IPS DF 6.9 (cell line): ENCODE measurements at regions not wholly inside any gene's neighbourhood (a gene's known extent, or its start where the extent isn't known, plus 50 kb on each side); places are given as distances from the start of the nearest gene placed in this dataset.

Experiments used
- DNase-seq: peaks from one replicate; pipeline ENCODE4 v3.0.0-alpha.2; 2013; ENCODE audit warnings: low read depth, low spot score
- H3K27ac ChIP-seq: one replicate; pipeline ENCODE4 v1.5.1; 2013; ENCODE audit warnings: low read length, control low read depth
- H3K27me3 ChIP-seq: 2 replicates; pipeline ENCODE4 v1.6.1; 2013; ENCODE audit warnings: mild to moderate bottlenecking, low read length; ENCODE audit not compliant: control insufficient read depth, insufficient read depth
- H3K36me3 ChIP-seq: 2 replicates; pipeline ENCODE4 v1.6.1; 2013; ENCODE audit warnings: low read length; ENCODE audit not compliant: control insufficient read depth, insufficient read depth
- H3K4me1 ChIP-seq: 2 replicates; pipeline ENCODE4 v1.6.1; 2013; ENCODE audit warnings: low read length; ENCODE audit not compliant: control insufficient read depth, insufficient read depth
- H3K4me3 ChIP-seq: 2 replicates; pipeline ENCODE4 v1.5.1; 2013; ENCODE audit warnings: mild to moderate bottlenecking, low read length
- H3K9me3 ChIP-seq: 2 replicates; pipeline ENCODE4 v1.6.1; 2013; ENCODE audit warnings: low read length, inconsistent platforms; ENCODE audit not compliant: control insufficient read depth, insufficient read depth
- WGBS: extraction: QIAGEN DNeasy Blood & Tissue Kit; methylation state at CpG from one replicate; pipeline ENCODE4 v1.1.7; 2013; ENCODE audit warnings: mixed read lengths, missing lambda C conversion rate; ENCODE audit not compliant: insufficient read length, insufficient coverage; 5-methylcytosine and 5-hydroxymethylcytosine counted together

DNA sequence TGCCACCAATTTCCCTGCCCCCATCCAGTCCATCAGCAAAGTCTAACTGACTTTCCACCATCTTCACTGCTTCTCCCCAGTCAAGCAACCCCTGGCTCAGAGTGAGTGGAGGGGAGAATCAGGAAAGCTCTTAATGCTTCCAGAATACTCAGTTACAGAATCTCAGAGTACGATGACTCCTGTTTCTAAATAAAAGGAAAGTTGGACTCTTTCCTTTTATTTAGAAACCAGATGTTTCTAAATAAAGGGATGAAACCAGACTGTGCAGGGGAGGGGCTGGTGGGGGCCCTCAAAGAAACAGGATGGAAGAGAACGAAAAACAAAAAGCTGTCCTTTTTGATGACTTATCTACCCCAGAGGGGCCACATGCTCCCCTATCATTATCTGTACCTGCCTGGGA, 85.2 kb upstream of the PPM1J start:
- no CpG with 5 or more reads among the region's 2 CpGs for WGBS
- DNase-seq, result no peak
- no peak overlapping the region for H3K27ac ChIP-seq
- H3K27me3 ChIP-seq, result no peaks in the 10 kb centered on the region
- peaks cover 4% of the 10 kb centered on the region for H3K4me1 ChIP-seq
- H3K36me3 ChIP-seq, result no peaks in the 10 kb centered on the region
- H3K9me3 ChIP-seq, result no peaks in the 10 kb centered on the region
- no peak overlapping the region for H3K4me3 ChIP-seq

DNA sequence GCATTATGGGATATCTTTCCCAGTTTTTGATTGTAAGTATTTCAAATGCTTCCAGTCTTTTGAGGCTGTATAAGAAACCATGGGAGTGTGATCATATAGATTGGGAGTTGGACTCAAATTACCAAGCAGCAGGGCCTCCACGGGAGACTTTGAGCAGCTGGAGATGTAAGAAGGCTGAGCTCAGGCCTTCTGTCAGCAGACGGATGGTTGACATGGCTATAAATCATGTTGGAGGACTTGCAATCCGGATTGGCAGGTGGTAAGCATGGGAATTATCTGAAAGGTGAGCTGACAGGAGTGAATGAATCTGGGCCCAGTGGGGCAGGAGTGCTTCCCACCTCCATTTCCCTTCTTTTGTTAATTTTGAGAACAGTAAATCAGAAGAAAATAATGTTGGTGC, 83.2 kb upstream of the PPM1J start:
- no peak overlapping the region for H3K27ac ChIP-seq
- peaks cover 10% of the 10 kb centered on the region for H3K4me1 ChIP-seq
- no peak for DNase-seq
- no peak overlapping the region for H3K4me3 ChIP-seq
- WGBS, result no CpG with 5 or more reads among the region's 3 CpGs
- H3K27me3 ChIP-seq, result no peaks in the 10 kb centered on the region
- H3K9me3 ChIP-seq, result no peaks in the 10 kb centered on the region
- no peaks in the 10 kb centered on the region for H3K36me3 ChIP-seq

DNA sequence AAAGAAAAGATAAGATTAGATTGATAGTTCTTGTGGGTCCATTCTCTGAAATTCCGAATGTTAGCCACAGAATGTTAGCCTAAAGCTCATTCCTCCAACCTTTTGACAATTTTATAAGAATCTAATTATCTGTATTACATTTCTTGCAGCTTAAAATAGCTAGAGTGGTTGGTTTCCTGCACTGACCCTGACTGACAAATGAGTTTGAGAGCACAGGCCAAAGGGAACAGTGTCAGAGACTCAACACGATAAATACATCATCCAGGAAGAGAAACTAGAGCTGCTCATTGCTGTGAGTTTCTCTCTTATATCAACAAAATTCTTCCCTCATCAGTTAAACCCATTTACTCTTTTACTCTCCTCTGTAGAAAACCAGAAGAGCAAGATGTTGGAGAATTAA, 82.1 kb upstream of the PPM1J start:
- no peak for DNase-seq
- H3K27me3 ChIP-seq, result no peaks in the 10 kb centered on the region
- WGBS, result no CpG with 5 or more reads among the region's 2 CpGs
- H3K9me3 ChIP-seq, result no peaks in the 10 kb centered on the region
- H3K4me3 ChIP-seq, result no peak overlapping the region
- peaks cover 10% of the 10 kb centered on the region for H3K4me1 ChIP-seq
- H3K27ac ChIP-seq, result no peak overlapping the region
- no peaks in the 10 kb centered on the region for H3K36me3 ChIP-seq

DNA sequence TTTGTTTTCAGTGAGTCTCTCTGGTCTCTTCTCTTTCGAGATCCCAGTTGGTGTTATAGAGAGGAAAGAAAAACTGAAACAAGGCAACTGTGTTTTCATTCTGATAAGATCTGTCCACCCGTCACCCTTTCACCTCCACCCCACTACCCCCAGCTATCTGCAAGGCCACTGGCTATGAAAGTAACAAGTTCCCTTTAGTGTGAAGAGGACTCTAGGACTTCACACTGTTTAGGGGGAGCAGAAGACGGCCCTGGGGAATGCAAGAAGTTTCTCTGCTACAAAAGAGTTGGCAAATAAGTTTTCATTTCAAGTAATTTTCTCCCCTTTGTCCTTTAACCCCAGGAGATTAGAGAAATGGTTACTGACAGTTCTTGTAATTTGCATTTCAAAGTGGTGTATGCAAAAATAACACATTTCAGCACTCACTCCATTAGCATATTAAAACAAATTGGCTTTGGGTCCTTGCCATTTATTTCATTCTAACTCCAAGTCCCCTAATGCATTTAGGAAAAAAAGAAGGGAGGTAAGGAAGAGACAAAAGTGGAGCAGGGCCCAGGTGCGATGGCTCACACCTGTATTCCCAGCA, 79.6 kb upstream of the PPM1J start:
- no CpG with 5 or more reads among the region's 4 CpGs for WGBS
- DNase-seq, result no peak
- no peaks in the 10 kb centered on the region for H3K36me3 ChIP-seq

DNA sequence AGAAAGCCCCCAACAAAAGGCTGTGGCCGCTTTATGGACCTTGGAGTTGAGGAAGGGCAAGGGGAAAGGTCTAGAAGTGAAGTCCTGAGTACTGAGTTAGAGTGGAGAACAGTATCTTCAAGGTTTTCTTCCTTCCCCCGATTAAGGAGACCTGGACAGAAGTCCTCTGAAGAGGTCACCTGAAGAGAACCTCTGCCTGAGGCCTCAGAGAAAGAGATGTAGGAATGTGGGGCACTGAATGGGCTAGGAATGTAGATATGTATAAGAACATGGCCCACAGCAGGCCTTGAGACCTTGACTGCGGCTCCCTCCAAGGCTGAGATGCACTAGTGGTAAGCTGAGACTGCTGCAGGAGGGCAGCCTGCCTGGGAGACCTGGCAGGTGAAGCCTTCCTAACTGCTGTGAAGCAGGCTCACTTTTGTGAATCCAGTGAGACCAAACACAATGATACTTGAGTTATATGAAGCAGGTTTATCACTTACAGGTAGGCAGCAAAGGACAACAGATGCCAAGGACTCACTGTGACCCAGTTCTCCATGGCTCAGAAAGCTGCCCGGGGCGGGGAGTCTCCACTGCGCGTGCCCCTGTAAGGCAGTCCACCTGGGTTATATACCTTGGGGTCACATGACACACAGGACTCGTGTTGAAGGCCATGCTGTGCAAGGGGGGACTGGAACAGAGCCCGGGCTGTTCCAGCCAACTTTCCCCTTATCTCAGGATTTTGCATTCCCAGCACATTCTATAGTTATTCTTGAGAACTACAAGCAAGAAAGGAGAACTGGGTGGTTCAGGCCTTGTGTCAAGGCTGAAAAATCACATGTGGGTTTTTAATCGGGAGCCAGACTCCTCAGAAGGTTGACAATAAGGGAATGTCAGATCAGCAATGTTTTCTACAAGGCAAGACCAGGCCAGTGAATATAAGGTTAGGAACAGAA, 78.8 kb upstream of the PPM1J start:
- no peaks in the 10 kb centered on the region for H3K9me3 ChIP-seq
- peaks cover 12% of the 10 kb centered on the region for H3K4me1 ChIP-seq

More for the DNA sequence above, 79.6 kb upstream of the PPM1J start:
- H3K9me3 ChIP-seq, result no peaks in the 10 kb centered on the region
- no peak overlapping the region for H3K4me3 ChIP-seq
- H3K27ac ChIP-seq, result no peak overlapping the region
- peaks cover 12% of the 10 kb centered on the region for H3K4me1 ChIP-seq
- H3K27me3 ChIP-seq, result no peaks in the 10 kb centered on the region

DNA sequence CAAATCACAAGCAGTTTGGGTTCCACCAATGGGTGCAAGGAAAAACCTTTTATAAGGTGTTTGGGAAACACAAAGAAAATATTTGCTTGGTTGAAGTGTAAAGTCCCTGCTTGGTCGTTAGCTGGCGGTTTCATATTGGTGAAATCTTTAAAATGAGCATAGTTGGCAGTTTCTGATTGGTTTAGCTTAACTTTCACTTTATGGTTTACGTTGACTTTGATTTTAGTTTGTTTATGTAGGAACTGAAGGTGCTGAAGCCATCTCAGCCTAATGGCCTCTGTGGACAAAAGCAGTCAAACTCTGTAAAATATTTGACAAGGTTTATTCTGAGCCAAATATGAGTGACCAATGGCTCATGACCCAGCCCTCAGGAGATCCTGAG, 76.6 kb upstream of the PPM1J start:
- Histone ChIP-seq H3K27me3 (no peaks in the 10 kb centered on the region), H3K36me3 (no peaks in the 10 kb centered on the region), H3K9me3 (no peaks in the 10 kb centered on the region), H3K4me3 (no peak overlapping the region), H3K27ac (no peak overlapping the region), H3K4me1 (peaks cover 10% of the 10 kb centered on the region)
- WGBS, result no CpG with 5 or more reads among the region's 3 CpGs
- DNase-seq, result no peak

More for the DNA sequence above, 78.8 kb upstream of the PPM1J start:
- Histone ChIP-seq H3K27ac (no peak overlapping the region), H3K27me3 (no peaks in the 10 kb centered on the region), H3K36me3 (no peaks in the 10 kb centered on the region), H3K4me3 (no peak overlapping the region)
- DNase-seq, result no peak
- no CpG with 5 or more reads among the region's 10 CpGs for WGBS

DNA sequence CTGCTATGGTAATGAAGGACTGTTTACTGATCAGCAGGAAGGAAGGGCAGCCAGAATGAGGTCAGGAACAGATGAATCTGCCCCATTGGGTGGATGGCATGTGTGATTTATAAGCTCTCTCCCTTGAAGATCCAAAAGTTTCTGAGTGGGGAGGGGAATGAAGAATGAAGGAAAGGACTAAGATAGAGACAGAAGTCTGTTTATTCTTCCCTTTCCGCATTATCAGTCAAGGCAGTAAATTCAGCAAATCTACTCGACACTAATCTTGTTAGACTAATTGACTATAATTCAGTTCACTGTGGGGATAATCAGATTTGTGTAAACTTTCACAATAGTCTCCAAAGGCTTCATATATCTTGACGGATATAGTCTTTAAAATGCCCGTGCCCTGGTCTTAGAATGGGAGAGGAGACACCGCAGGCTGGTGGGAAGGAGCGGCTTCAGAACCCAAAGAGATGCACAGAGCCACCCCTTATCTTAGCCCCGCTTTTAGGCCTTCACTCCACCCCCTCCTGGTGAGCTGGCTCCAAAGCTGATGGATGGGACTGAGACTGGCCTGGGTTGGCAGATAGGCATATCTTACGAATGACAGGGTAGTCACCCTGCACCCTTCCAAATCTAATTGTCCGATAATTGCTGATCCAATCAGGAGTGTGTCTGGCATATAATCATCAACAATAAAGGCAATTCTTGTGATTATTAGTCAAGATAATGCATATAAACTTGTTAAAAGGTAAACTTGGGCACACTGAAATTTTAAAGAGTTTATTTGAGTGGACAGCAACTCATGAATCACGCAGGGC, 76.0 kb upstream of the PPM1J start:
- Histone ChIP-seq H3K9me3 (no peaks in the 10 kb centered on the region), H3K4me3 (no peak overlapping the region), H3K4me1 (peaks cover 10% of the 10 kb centered on the region), H3K27ac (no peak overlapping the region), H3K27me3 (no peaks in the 10 kb centered on the region), H3K36me3 (no peaks in the 10 kb centered on the region)
- WGBS, result no CpG with 5 or more reads among the region's 10 CpGs
- DNase-seq, result no peak

DNA sequence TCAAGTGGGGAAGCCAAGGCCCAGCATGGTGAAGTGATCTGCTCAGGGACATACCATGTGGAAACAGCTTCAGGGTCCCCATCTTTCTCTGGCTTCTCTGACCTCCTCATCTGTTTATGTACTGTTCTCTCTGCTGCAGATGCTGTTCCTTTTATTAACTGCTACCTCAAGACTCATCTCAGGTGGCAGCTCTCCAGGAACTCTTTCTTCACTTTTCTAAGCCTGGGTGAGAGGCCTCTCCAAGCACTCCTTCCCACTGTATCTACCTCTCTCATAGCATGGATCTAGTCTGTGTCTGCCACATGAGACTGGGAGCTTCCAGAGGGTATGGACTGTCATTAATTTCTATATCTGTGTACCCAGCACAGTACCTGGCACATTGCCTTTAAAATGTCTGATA, 73.4 kb upstream of the PPM1J start:
- H3K4me1 ChIP-seq, result peaks cover 4% of the 10 kb centered on the region; the same call in 1 of the 2 replicates
- no peak overlapping the region for H3K27ac ChIP-seq
- H3K27me3 ChIP-seq, result no peaks in the 10 kb centered on the region
- H3K9me3 ChIP-seq, result no peaks in the 10 kb centered on the region
- no peak for DNase-seq
- H3K4me3 ChIP-seq, result no peak overlapping the region
- H3K36me3 ChIP-seq, result no peaks in the 10 kb centered on the region

DNA sequence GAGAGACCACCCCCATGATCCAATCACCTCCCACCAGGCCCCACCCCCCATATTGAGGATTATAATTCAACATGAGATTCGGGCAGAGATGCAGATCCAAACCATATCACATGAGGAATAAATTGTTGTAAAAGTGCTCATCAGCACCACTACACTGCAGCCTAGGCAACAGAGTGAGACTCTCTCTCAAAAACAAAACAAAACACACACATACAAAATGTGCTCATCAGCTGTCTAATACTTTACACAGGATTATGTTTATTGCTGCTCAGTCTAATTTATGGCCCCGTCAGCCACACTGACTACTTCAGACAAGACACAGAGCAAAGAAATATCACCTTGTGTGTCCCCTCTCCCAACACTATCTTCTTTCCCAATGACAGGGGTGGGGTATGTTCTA, 72.9 kb upstream of the PPM1J start:
- DNase-seq, result no peak
- Histone ChIP-seq H3K27me3 (no peaks in the 10 kb centered on the region), H3K9me3 (no peaks in the 10 kb centered on the region; the same call in 1 of the 2 replicates), H3K4me1 (0 out of 2 replicates have a peak, but pooled peaks cover 2% of the 10 kb centered on the region), H3K27ac (no peak overlapping the region), H3K4me3 (no peak overlapping the region), H3K36me3 (no peaks in the 10 kb centered on the region)
- WGBS, result no CpG with 5 or more reads among the region's 2 CpGs

DNA sequence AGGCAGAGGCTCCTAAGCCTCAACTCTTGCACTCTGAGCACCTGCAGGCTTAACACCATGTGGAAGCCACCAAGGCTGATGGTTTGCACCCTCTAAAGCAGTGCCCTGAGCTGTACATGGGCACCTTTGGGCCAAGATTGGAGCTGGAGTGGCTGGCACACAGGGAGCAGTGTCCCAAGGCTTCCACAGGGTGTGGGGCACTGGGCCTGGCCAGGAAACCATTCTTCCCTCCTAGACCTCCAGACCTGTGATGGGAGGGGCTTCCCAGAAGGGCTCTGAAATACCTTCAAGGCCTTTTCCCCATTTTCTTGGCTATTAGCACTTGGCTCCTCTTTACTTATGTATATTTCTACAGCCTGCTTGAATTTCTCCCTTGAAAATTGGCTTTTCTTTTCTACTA, 67.9 kb upstream of the PPM1J start:
- H3K4me3 ChIP-seq, result no peak overlapping the region
- no peaks in the 10 kb centered on the region; the same call in 1 of the 2 replicates for H3K9me3 ChIP-seq
- H3K4me1 ChIP-seq, result no peaks in the 10 kb centered on the region
- no peak overlapping the region for H3K27ac ChIP-seq
- no peaks in the 10 kb centered on the region for H3K27me3 ChIP-seq
- no peak for DNase-seq
- H3K36me3 ChIP-seq, result no peaks in the 10 kb centered on the region
